ENCODE measurements at regions not wholly inside any gene's neighbourhood (a gene's known extent, or its start where the extent isn't known, plus 50 kb on each side); places are given as distances from the start of the nearest gene placed in this dataset.
"Not testable (repeated sequence)": the region's sequence is repeated elsewhere in the genome, so short reads cannot be mapped to it uniquely, and the experiment has no call there.

GRCh38 chr4:59630922-59631321 is 1569.2 kb upstream of the ADGRL3 start:
- DNase-seq, result no peak

GRCh38 chr4:59637596-59637995 is 1562.5 kb upstream of the ADGRL3 start:
- no peak for DNase-seq

- no peak for DNase-seq
Measured at GRCh38 chr4:59643682-59644081, 1556.4 kb upstream of the ADGRL3 start.

- DNase-seq, result no peak
Measured at GRCh38 chr4:59644765-59645164, 1555.4 kb upstream of the ADGRL3 start.

- DNase-seq, result no peak
Measured at GRCh38 chr4:59646082-59646481, 1554.0 kb upstream of the ADGRL3 start.

- no peak for DNase-seq
Measured at GRCh38 chr4:59647011-59647410, 1553.1 kb upstream of the ADGRL3 start.

- DNase-seq, result no peak
Measured at GRCh38 chr4:59647500-59647899, 1552.6 kb upstream of the ADGRL3 start.

- DNase-seq, result no peak
Measured at GRCh38 chr4:59650861-59651260, 1549.3 kb upstream of the ADGRL3 start.

- no peak for DNase-seq
Measured at GRCh38 chr4:59655996-59656395, 1544.1 kb upstream of the ADGRL3 start.

GRCh38 chr4:59664771-59665170 is 1535.4 kb upstream of the ADGRL3 start:
- DNase-seq, result no peak

- DNase-seq, result no peak
Measured at GRCh38 chr4:59666645-59667044, 1533.5 kb upstream of the ADGRL3 start.

GRCh38 chr4:59671037-59671436 is 1529.1 kb upstream of the ADGRL3 start:
- DNase-seq, result no peak

- DNase-seq, result no peak
Measured at GRCh38 chr4:59676389-59676788, 1523.7 kb upstream of the ADGRL3 start.

- DNase-seq, result not testable (repeated sequence)
Measured at GRCh38 chr4:59676992-59677391, 1523.1 kb upstream of the ADGRL3 start.

GRCh38 chr4:59685626-59686025 is 1514.5 kb upstream of the ADGRL3 start:
- no peak for DNase-seq

- no peak for DNase-seq
Measured at GRCh38 chr4:59689149-59689548, 1511.0 kb upstream of the ADGRL3 start.

GRCh38 chr4:59695355-59696053 is 1504.6 kb upstream of the ADGRL3 start:
- DNase-seq, result no peak

GRCh38 chr4:59698041-59698440 is 1502.1 kb upstream of the ADGRL3 start:
- DNase-seq, result no peak

GRCh38 chr4:59700651-59701050 is 1499.5 kb upstream of the ADGRL3 start:
- peak; percentile 24 for DNase-seq

GRCh38 chr4:59704616-59705015 is 1495.5 kb upstream of the ADGRL3 start:
- no peak for DNase-seq

- DNase-seq, result no peak
Measured at GRCh38 chr4:59712470-59712869, 1487.7 kb upstream of the ADGRL3 start.

GRCh38 chr4:59724286-59724685 is 1475.8 kb upstream of the ADGRL3 start:
- DNase-seq, result not testable (repeated sequence)

- no peak for DNase-seq
Measured at GRCh38 chr4:59727745-59728144, 1472.4 kb upstream of the ADGRL3 start.

GRCh38 chr4:59728496-59728895 is 1471.6 kb upstream of the ADGRL3 start:
- no peak for DNase-seq

- no peak for DNase-seq
Measured at GRCh38 chr4:59729321-59729720, 1470.8 kb upstream of the ADGRL3 start.
